ENCODE measurements at regions not wholly inside any gene's neighbourhood (a gene's known extent, or its start where the extent isn't known, plus 50 kb on each side); places are given as distances from the start of the nearest gene placed in this dataset.
"Not testable (repeated sequence)": the region's sequence is repeated elsewhere in the genome, so short reads cannot be mapped to it uniquely, and the experiment has no call there.

- 29% methylated on average over 1 of the region's 4 CpGs for WGBS (ENCODE audit: insufficient coverage)
- H3K27me3 ChIP-seq (ENCODE audit: control insufficient read depth, insufficient read depth, low read length), result no peaks in the 10 kb centered on the region
- H3K4me3 ChIP-seq (ENCODE audit: low read length), result no peak overlapping the region
- no peak overlapping the region for H3K27ac ChIP-seq (ENCODE audit: low read length)
- DNase-seq, result no peak
- H3K9me3 ChIP-seq (replicated peaks; ENCODE audit: control insufficient read depth, low read depth, low read length), result no peaks in the 10 kb centered on the region
- H3K36me3 ChIP-seq (ENCODE audit: control insufficient read depth, insufficient read depth, low read length), result no peaks in the 10 kb centered on the region
- no peaks in the 10 kb centered on the region for H3K4me1 ChIP-seq (ENCODE audit: control insufficient read depth, insufficient read depth, low read length)
These were observed 60.3 kb upstream of the ZNF81 start for GRCh38 chrX:47776292-47777006.

DNA sequence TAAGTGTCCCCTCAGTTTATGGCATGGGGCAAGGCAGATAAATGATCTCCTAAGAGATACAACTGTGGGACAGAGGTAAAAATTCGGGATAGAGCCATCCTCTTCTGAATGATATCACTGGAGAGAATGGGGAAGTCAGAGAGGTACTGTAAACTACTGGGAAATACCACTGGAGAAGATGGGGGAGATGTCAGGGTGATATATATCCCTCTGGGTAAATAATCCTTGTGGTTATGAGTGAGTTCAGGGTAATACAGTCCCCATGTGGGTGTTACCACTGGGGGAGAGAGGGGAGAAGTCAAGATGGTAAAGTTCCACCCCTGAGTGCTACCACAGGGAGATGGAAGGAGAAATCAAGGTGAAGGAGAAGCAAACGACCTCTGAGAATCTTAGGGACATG is 63.9 kb upstream of the ZNF81 start:
- H3K4me1 ChIP-seq (ENCODE audit: control insufficient read depth, insufficient read depth, low read length), result no peaks in the 10 kb centered on the region
- H3K27ac ChIP-seq (ENCODE audit: low read length), result no peak overlapping the region
- no peak for DNase-seq
- peaks cover 2% of the 10 kb centered on the region for H3K27me3 ChIP-seq (ENCODE audit: control insufficient read depth, insufficient read depth, low read length)
- WGBS (ENCODE audit: insufficient coverage), result 14% methylated on average over 1 of the region's 2 CpGs
- no peaks in the 10 kb centered on the region for H3K9me3 ChIP-seq (replicated peaks; ENCODE audit: control insufficient read depth, low read depth, low read length)
- no peaks in the 10 kb centered on the region for H3K36me3 ChIP-seq (ENCODE audit: control insufficient read depth, insufficient read depth, low read length)
- H3K4me3 ChIP-seq (ENCODE audit: low read length), result no peak overlapping the region

DNA sequence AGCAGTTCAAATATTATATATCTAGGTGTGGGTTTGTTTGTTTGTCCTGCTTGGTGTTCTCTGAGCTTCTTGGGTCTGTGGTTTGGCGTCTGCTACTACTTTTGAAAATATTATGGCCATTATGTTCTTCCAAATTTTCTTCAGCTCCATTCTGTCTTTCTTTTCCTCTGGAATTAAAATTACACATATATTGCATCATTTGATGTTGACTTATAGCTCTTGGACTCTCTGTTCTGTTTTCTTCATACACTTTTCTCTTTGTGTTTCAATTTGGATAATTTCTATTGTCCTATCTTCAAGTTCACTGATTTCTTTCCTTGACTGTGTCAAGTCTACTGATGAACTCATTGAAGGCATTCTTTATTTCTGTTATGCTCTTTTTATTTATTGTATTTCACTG is 65.2 kb upstream of the ZNF81 start:
- Histone ChIP-seq H3K36me3 (ENCODE audit: control insufficient read depth, insufficient read depth, low read length) (no peaks in the 10 kb centered on the region), H3K4me3 (ENCODE audit: low read length) (no peak overlapping the region), H3K27me3 (ENCODE audit: control insufficient read depth, insufficient read depth, low read length) (peaks cover 2% of the 10 kb centered on the region), H3K9me3 (replicated peaks; ENCODE audit: control insufficient read depth, low read depth, low read length) (no peaks in the 10 kb centered on the region), H3K27ac (ENCODE audit: low read length) (no peak overlapping the region), H3K4me1 (ENCODE audit: control insufficient read depth, insufficient read depth, low read length) (no peaks in the 10 kb centered on the region)
- DNase-seq, result no peak
- WGBS (ENCODE audit: insufficient coverage), result no CpG with 5 or more reads among the region's 1 CpG

DNA sequence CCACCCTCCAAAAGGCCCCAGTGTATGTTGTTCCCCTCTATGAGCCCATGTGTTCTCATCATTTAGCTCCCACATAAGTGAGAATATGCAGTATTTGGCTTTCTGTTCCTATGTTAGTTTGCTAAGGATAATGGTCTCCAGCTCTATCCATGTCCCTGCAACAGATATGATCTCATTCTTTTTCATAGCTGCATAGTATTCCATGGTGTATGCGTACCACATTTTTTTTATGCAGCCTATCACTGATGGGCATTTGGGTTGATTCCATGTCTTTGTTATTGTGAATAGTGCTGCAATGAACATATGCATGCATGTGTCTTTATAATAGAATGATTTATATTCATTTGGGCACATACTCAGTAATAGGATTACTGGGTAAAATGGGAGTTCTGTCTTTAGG is 73.9 kb upstream of the ZNF81 start:
- not testable (repeated sequence) for H3K27ac ChIP-seq (ENCODE audit: low read length); H3K27me3 ChIP-seq (ENCODE audit: control insufficient read depth, insufficient read depth, low read length); H3K4me1 ChIP-seq (ENCODE audit: control insufficient read depth, insufficient read depth, low read length); H3K36me3 ChIP-seq (ENCODE audit: control insufficient read depth, insufficient read depth, low read length); DNase-seq; H3K4me3 ChIP-seq (ENCODE audit: low read length); H3K9me3 ChIP-seq (replicated peaks; ENCODE audit: control insufficient read depth, low read depth, low read length)
- WGBS (ENCODE audit: insufficient coverage), result no CpG with 5 or more reads among the region's 1 CpG

GRCh38 chrX:47752685-47753084 is 84.0 kb upstream of the ZNF81 start:
- no peak overlapping the region for H3K27ac ChIP-seq (ENCODE audit: low read length)
- 46% methylated on average over 3 of the region's 7 CpGs for WGBS (ENCODE audit: insufficient coverage)
- H3K36me3 ChIP-seq (ENCODE audit: control insufficient read depth, insufficient read depth, low read length), result no peaks in the 10 kb centered on the region

DNA sequence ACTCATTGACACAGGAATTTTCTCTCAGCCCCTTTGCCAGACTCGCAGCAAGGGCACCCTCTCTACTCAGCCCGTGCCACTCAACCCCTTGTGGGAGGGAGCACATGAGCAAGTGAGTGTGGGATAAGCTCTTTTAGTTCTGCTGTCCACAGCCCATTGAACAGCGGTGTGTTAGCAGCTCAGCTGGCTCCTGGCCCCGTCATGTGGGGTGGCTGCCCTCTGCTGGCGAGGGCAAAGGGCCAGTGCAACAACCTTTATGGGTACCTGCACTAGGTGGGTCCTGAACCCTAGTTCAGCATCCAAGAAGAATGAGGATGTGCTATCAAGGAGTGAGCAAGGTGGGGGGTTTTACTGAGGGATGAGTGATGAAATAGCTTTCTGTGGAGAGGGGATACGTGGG is 85.0 kb upstream of the ZNF81 start:
- Histone ChIP-seq H3K27me3 (ENCODE audit: control insufficient read depth, insufficient read depth, low read length) (peaks cover 7% of the 10 kb centered on the region), H3K36me3 (ENCODE audit: control insufficient read depth, insufficient read depth, low read length) (no peaks in the 10 kb centered on the region), H3K9me3 (replicated peaks; ENCODE audit: control insufficient read depth, low read depth, low read length) (no peaks in the 10 kb centered on the region), H3K4me1 (ENCODE audit: control insufficient read depth, insufficient read depth, low read length) (peaks cover 15% of the 10 kb centered on the region), H3K27ac (ENCODE audit: low read length) (no peak overlapping the region), H3K4me3 (ENCODE audit: low read length) (no peak overlapping the region)
- DNase-seq, result no peak
- WGBS (ENCODE audit: insufficient coverage), result 31% methylated on average over 3 of the region's 6 CpGs

More at GRCh38 chrX:47752685-47753084, 84.0 kb upstream of the ZNF81 start:
- Histone ChIP-seq H3K9me3 (replicated peaks; ENCODE audit: control insufficient read depth, low read depth, low read length) (no peaks in the 10 kb centered on the region), H3K4me3 (ENCODE audit: low read length) (no peak overlapping the region), H3K27me3 (ENCODE audit: control insufficient read depth, insufficient read depth, low read length) (peaks cover 7% of the 10 kb centered on the region), H3K4me1 (ENCODE audit: control insufficient read depth, insufficient read depth, low read length) (peaks cover 15% of the 10 kb centered on the region)
- no peak for DNase-seq

DNA sequence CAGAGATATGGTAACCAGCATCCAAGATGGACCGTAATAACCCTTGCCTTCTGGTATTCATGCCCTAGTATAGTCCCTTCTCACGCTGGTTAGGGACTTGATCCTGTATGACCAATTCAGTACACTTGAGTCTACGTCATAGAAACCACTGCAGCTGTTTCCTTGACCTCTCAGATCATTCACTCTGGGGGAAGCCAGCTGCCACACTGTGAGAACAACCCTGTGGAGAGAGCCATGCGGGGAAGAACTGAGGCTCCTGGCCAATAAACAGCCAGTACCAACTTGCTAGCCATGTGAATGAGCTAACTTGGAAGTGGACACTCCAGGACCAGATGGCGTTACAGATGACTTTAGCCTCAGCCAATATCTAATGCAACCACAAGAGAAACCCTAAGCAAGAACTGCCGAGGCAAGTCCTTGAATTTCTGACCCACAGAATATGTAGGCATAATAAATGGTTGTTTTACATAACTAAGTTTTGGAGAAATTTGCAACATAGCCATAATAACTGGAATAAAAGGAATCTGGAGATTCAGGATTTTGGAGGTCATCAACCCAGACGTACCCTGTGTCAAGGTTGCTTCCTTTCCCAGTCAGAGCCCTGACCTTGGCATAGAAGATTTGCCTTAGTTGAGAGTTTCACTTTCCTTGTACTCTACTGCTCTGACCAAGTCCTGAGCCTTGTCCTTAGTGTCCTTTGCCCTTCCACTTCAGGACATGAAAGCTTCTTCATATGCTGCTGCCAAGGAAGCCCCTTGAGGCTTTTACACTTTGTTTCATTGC is 87.3 kb upstream of the ZNF81 start:
- no peaks in the 10 kb centered on the region for H3K36me3 ChIP-seq (ENCODE audit: control insufficient read depth, insufficient read depth, low read length)
- 48% methylated on average over 3 of the region's 7 CpGs for WGBS (ENCODE audit: insufficient coverage)
- DNase-seq, result peak; percentile 84
- H3K4me3 ChIP-seq (ENCODE audit: low read length), result no peak overlapping the region
- peaks cover 15% of the 10 kb centered on the region for H3K4me1 ChIP-seq (ENCODE audit: control insufficient read depth, insufficient read depth, low read length)
- H3K27me3 ChIP-seq (ENCODE audit: control insufficient read depth, insufficient read depth, low read length), result peaks cover 7% of the 10 kb centered on the region
- H3K9me3 ChIP-seq (replicated peaks; ENCODE audit: control insufficient read depth, low read depth, low read length), result no peaks in the 10 kb centered on the region
- peak overlapping the region; percentile 78 for H3K27ac ChIP-seq (ENCODE audit: low read length)

DNA sequence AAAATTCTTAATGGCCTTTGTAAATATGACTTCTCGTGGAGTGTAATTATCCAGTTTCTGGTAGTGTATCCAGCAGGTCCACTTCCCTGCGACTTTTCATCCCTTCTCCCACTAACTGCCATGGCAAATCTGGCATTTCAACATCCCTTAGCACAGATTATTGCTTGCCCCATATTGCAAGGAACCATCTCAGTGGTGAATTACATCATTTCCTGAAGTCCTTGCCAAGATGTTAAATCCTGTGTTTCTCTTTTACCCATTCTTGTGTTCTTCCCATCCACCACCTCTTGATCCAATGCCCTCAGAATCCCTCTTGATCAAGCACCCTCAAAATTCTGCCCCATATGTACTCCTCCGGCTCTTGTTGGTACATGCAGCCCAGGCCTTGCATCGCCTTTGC is 88.1 kb upstream of the ZNF81 start:
- peak; percentile 25 for DNase-seq
- Histone ChIP-seq H3K27ac (ENCODE audit: low read length) (peak overlapping the region; percentile 78), H3K4me3 (ENCODE audit: low read length) (no peak overlapping the region), H3K27me3 (ENCODE audit: control insufficient read depth, insufficient read depth, low read length) (peaks cover 5% of the 10 kb centered on the region), H3K4me1 (ENCODE audit: control insufficient read depth, insufficient read depth, low read length) (peaks cover 15% of the 10 kb centered on the region), H3K9me3 (replicated peaks; ENCODE audit: control insufficient read depth, low read depth, low read length) (no peaks in the 10 kb centered on the region), H3K36me3 (ENCODE audit: control insufficient read depth, insufficient read depth, low read length) (no peaks in the 10 kb centered on the region)
- 53% methylated on average over 2 of the region's 4 CpGs for WGBS (ENCODE audit: insufficient coverage)

- peak; percentile 26 for DNase-seq
- no CpG with 5 or more reads among the region's 3 CpGs for WGBS (ENCODE audit: insufficient coverage)
- H3K36me3 ChIP-seq (ENCODE audit: control insufficient read depth, insufficient read depth, low read length), result no peaks in the 10 kb centered on the region
These were observed 87.5 kb upstream of the UXT start for GRCh38 chrX:47746446-47746845.

DNA sequence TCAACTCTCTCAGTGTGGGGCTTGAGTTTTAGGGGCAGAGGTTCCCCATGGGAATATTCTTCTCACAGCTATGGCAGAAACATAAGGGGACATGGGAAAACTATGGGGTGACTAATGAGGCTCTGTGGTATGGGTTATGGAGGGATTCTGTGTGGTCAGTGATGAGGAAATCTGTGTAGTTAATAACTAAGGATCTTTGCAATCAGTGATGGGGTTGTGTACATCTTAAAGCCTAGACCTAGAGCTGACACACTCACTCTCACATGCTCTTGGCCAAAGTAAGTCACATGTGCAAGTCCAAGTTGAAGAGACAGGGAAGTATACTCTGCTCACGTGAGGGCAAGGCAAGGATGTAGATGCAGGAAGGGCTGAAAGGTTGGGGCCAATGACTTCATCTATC is 86.4 kb upstream of the UXT start:
- Histone ChIP-seq H3K27ac (ENCODE audit: low read length) (no peak overlapping the region), H3K4me3 (ENCODE audit: low read length) (no peak overlapping the region), H3K4me1 (ENCODE audit: control insufficient read depth, insufficient read depth, low read length) (peaks cover 12% of the 10 kb centered on the region), H3K27me3 (ENCODE audit: control insufficient read depth, insufficient read depth, low read length) (peaks cover 2% of the 10 kb centered on the region), H3K9me3 (replicated peaks; ENCODE audit: control insufficient read depth, low read depth, low read length) (no peaks in the 10 kb centered on the region), H3K36me3 (ENCODE audit: control insufficient read depth, insufficient read depth, low read length) (no peaks in the 10 kb centered on the region)
- no peak for DNase-seq
- no CpG with 5 or more reads among the region's 1 CpG for WGBS (ENCODE audit: insufficient coverage)

More at GRCh38 chrX:47746446-47746845, 87.5 kb upstream of the UXT start:
- Histone ChIP-seq H3K27me3 (ENCODE audit: control insufficient read depth, insufficient read depth, low read length) (peaks cover 2% of the 10 kb centered on the region), H3K27ac (ENCODE audit: low read length) (peak overlapping the region; percentile 20), H3K4me3 (ENCODE audit: low read length) (no peak overlapping the region), H3K4me1 (ENCODE audit: control insufficient read depth, insufficient read depth, low read length) (peaks cover 15% of the 10 kb centered on the region), H3K9me3 (replicated peaks; ENCODE audit: control insufficient read depth, low read depth, low read length) (no peaks in the 10 kb centered on the region)

Measured in muscle of leg (tissue), 3 donors.